ENCODE measurements at regions not wholly inside any gene's neighbourhood (a gene's known extent, or its start where the extent isn't known, plus 50 kb on each side); places are given as distances from the start of the nearest gene placed in this dataset.

GRCh38 chr5:143600396-143601075 is 197.1 kb upstream of the NR3C1 start:
- Histone ChIP-seq H2AFZ (ENCODE audit: low read depth) (no peak overlapping the region), H3K4me2 (no peak overlapping the region), H3K27me3 (ENCODE audit: insufficient read depth, low read depth) (no peaks in the 10 kb centered on the region), H3K9ac (no peak overlapping the region), H3K36me3 (ENCODE audit: insufficient read depth) (no peaks in the 10 kb centered on the region), H3K4me1 (ENCODE audit: low read depth, poor library complexity, severe bottlenecking) (peaks cover 17% of the 10 kb centered on the region), H3K79me2 (ENCODE audit: insufficient read depth, low read depth) (no peaks in the 10 kb centered on the region), H4K20me1 (ENCODE audit: insufficient read depth) (no peaks in the 10 kb centered on the region), H3K27ac (no peak overlapping the region), H3K4me3 (IDR thresholded peaks at IDR 0.05; ENCODE audit: insufficient read depth, low read depth, low read length) (no peak overlapping the region)
- TF ChIP-seq, protein P1, sequence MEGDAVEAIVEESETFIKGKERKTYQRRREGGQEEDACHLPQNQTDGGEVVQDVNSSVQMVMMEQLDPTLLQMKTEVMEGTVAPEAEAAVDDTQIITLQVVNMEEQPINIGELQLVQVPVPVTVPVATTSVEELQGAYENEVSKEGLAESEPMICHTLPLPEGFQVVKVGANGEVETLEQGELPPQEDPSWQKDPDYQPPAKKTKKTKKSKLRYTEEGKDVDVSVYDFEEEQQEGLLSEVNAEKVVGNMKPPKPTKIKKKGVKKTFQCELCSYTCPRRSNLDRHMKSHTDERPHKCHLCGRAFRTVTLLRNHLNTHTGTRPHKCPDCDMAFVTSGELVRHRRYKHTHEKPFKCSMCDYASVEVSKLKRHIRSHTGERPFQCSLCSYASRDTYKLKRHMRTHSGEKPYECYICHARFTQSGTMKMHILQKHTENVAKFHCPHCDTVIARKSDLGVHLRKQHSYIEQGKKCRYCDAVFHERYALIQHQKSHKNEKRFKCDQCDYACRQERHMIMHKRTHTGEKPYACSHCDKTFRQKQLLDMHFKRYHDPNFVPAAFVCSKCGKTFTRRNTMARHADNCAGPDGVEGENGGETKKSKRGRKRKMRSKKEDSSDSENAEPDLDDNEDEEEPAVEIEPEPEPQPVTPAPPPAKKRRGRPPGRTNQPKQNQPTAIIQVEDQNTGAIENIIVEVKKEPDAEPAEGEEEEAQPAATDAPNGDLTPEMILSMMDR (conservative IDR thresholded peaks at IDR 0.05; ENCODE audit: low read depth, low read length), result no peak

DNA sequence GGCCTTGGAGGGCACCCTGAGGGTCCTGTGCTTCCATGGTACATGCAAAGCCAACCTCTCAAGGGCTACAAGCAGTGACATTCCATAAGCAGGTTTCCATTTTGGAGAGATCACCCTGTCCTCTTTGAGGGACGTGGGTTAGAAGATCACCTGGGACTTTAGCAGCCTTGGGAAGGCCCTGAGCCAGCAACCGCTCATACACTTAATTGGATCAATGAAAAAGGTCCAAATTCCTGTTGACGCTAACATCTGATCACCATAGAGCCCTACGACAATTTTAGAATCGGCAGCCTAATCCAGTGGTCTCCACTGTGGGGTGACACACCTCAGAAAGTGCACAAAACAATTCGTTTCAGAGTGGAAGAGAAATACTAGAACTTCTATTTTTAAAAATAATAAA is 196.0 kb upstream of the NR3C1 start:
- Histone ChIP-seq H3K9ac (no peak overlapping the region), H4K20me1 (ENCODE audit: insufficient read depth) (no peaks in the 10 kb centered on the region), H3K4me2 (no peak overlapping the region), H3K4me3 (IDR thresholded peaks at IDR 0.05; ENCODE audit: insufficient read depth, low read depth, low read length) (no peak overlapping the region), H3K4me1 (ENCODE audit: low read depth, poor library complexity, severe bottlenecking) (peaks cover 6% of the 10 kb centered on the region), H2AFZ (ENCODE audit: low read depth) (no peak overlapping the region), H3K36me3 (ENCODE audit: insufficient read depth) (no peaks in the 10 kb centered on the region), H3K79me2 (ENCODE audit: insufficient read depth, low read depth) (no peaks in the 10 kb centered on the region), H3K27me3 (ENCODE audit: insufficient read depth, low read depth) (no peaks in the 10 kb centered on the region), H3K27ac (no peak overlapping the region)
- TF ChIP-seq, protein P1 (conservative IDR thresholded peaks at IDR 0.05; ENCODE audit: low read depth, low read length), result no peak

- TF ChIP-seq, protein P1 (conservative IDR thresholded peaks at IDR 0.05; ENCODE audit: low read depth, low read length), result no peak
- Histone ChIP-seq H3K79me2 (ENCODE audit: insufficient read depth, low read depth) (no peaks in the 10 kb centered on the region), H3K9ac (no peak overlapping the region), H3K27me3 (ENCODE audit: insufficient read depth, low read depth) (no peaks in the 10 kb centered on the region), H4K20me1 (ENCODE audit: insufficient read depth) (no peaks in the 10 kb centered on the region), H3K4me2 (no peak overlapping the region), H3K4me1 (ENCODE audit: low read depth, poor library complexity, severe bottlenecking) (peaks cover 19% of the 10 kb centered on the region), H3K36me3 (ENCODE audit: insufficient read depth) (no peaks in the 10 kb centered on the region), H2AFZ (ENCODE audit: low read depth) (no peak overlapping the region), H3K27ac (no peak overlapping the region), H3K4me3 (IDR thresholded peaks at IDR 0.05; ENCODE audit: insufficient read depth, low read depth, low read length) (no peak overlapping the region)
These were observed 193.3 kb upstream of the NR3C1 start for GRCh38 chr5:143596824-143597223.

DNA sequence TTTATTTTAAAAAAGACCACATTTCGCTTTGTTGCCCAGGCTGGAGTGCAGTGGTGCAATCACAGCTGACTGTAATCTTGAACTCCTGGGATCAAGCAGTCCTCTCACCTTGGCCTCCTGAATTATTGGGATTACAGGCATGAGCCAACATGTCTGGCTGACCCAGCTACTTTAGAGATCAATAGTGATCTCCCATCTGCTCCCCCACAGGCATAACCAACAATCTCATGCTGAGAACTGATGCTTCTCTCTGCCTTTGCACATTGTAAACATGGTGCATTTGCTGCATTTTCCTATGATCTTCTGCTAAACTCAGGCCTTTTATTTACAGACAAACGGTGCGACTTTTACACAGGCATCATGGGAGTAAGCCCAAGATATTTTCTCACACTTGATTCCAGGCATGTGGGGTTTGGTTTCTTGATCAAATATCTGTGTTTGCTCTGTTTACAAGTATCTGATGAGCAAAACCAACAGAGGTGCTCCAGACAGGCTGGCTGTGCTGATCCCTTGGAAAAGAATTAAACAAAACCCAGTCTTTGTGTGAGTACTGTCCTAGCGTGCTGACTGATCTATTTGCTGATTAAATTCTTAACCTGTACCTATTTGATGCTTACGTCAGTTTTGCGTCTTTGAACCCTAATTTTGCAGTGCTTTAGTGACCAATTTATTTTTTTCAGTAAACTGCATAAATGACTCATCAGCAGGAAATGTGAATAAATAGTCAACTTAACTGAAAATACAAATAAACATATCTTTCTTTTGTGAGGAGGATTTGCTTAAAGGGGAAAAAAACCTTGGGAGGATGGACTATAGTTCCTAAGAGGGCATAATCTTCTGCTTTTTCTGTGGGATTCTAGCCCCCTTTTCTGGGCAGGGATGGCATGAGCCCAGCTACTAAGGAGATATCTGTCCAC is 191.7 kb upstream of the NR3C1 start:
- no peaks in the 10 kb centered on the region for H3K27me3 ChIP-seq (ENCODE audit: insufficient read depth, low read depth)
- H2AFZ ChIP-seq (ENCODE audit: low read depth), result no peak overlapping the region
- peaks cover 19% of the 10 kb centered on the region for H3K4me1 ChIP-seq (ENCODE audit: low read depth, poor library complexity, severe bottlenecking)
- no peaks in the 10 kb centered on the region for H3K79me2 ChIP-seq (ENCODE audit: insufficient read depth, low read depth)
- no peak overlapping the region for H3K4me2 ChIP-seq
- H3K27ac ChIP-seq, result no peak overlapping the region
- H3K4me3 ChIP-seq (IDR thresholded peaks at IDR 0.05; ENCODE audit: insufficient read depth, low read depth, low read length), result no peak overlapping the region
- H4K20me1 ChIP-seq (ENCODE audit: insufficient read depth), result no peaks in the 10 kb centered on the region
- H3K36me3 ChIP-seq (ENCODE audit: insufficient read depth), result no peaks in the 10 kb centered on the region
- TF ChIP-seq, protein P1 (conservative IDR thresholded peaks at IDR 0.05; ENCODE audit: low read depth, low read length), result no peak
- H3K9ac ChIP-seq, result no peak overlapping the region
